K562 (cell line): ENCODE measurements at regions not wholly inside any gene's neighbourhood (a gene's known extent, or its start where the extent isn't known, plus 50 kb on each side); places are given as distances from the start of the nearest gene placed in this dataset.

Experiments used
- ATAC-seq: fragments of 200-7000 bp; cut with Tn5 transposase; 3 replicates; pipeline ENCODE4 v1.9.1; 2020; ENCODE audit warnings: moderate library complexity
- BruUV-seq: library from RNA; stranded (reverse); fragments of 400-500 nt; replicated peaks from 2 replicates; lab custom pipeline; 2021; lab: Mats Ljungman, UMichigan
- CTCF ChIA-PET: fragments of 300-600 bp; formaldehyde crosslinking; extraction: SDS; loops from one replicate; lab custom pipeline; 2021; ENCODE audit warnings: low intra/inter-chr PET ratio; lab: Yijun Ruan, JAX
- POLR2A ChIA-PET: fragments of 300-600, 350-650 bp; sonication (Branson Sonifier 250); formaldehyde crosslinking; extraction: SDS; loops from one replicate; lab custom pipeline; 2021; ENCODE audit warnings: antibody characterized with exemption, inconsistent platforms; lab: Yijun Ruan, JAX
- DNase-seq, 4 experiments: peaks; one replicate each; pipeline versions ENCODE4 v3.0.0 to v3.0.0-alpha.2; 2011 to 2018; ENCODE audit warnings: low spot score in 3 of 4, mixed read lengths in 3 of 4; ENCODE audit errors: extremely low read depth in 1 of 4
- FAIRE-seq: peaks from 2 replicates; lab custom pipeline; 2011; peaks lifted over from hg19 to GRCh38; lab: Jason Lieb, UNC
- H2AFZ ChIP-seq: 2 replicates; pipeline ENCODE4 v1.6.0; 2011; ENCODE audit warnings: low read depth, low read length, control low read depth, inconsistent platforms
- H3K27ac ChIP-seq: fragments of 200-600 bp; 3 replicates; pipeline ENCODE4 v1.8.0; 2011; ENCODE audit warnings: low read depth, mild to moderate bottlenecking, control low read depth, inconsistent platforms, low read length, moderate library complexity, mixed read lengths; ENCODE audit errors: extremely low read depth
- H3K27me3 ChIP-seq, 2 experiments: fragments of 300-600 bp in 1 of 2; 2 replicates in 1 of 2; 3 replicates in 1 of 2; pipeline versions ENCODE4 v1.6.0 to v1.8.0; 2011; ENCODE audit warnings: inconsistent platforms in 2 of 2, low read length in 2 of 2, mild to moderate bottlenecking in 1 of 2, mixed read lengths in 1 of 2, moderate library complexity in 1 of 2; ENCODE audit not compliant: control insufficient read depth in 2 of 2, insufficient read depth in 2 of 2
- H3K36me3 ChIP-seq: fragments of 300-600 bp; 3 replicates; pipeline ENCODE4 v1.8.0; 2011; ENCODE audit warnings: mild to moderate bottlenecking, low read length, inconsistent platforms; ENCODE audit not compliant: control insufficient read depth, insufficient read depth
- H3K4me1 ChIP-seq, 2 experiments: fragments of 200-600 bp in 1 of 2; replicated peaks in 1 of 2; 2 replicates in 1 of 2; 3 replicates in 1 of 2; pipeline versions ENCODE4 v1.5.1 to v1.8.0; 2011; ENCODE audit warnings: inconsistent platforms in 2 of 2, low read length in 2 of 2, mild to moderate bottlenecking in 1 of 2, mixed read lengths in 1 of 2, moderate library complexity in 1 of 2; ENCODE audit not compliant: control insufficient read depth in 2 of 2, insufficient read depth in 2 of 2
- H3K4me2 ChIP-seq: 2 replicates; pipeline ENCODE4 v1.6.1; 2011; ENCODE audit warnings: low read length, control low read depth, inconsistent platforms, mixed read lengths; ENCODE audit not compliant: insufficient read depth
- H3K4me3 ChIP-seq: fragments of 200-600 bp; sonication (generic), shearing (Covaris generic); 2 replicates; pipeline ENCODE4 v1.5.1; 2016; ENCODE audit warnings: control low read depth, inconsistent platforms
- H3K79me2 ChIP-seq: fragments of 200-600 bp; 3 replicates; pipeline ENCODE4 v1.8.0; 2011; ENCODE audit warnings: low read length, inconsistent platforms; ENCODE audit not compliant: control insufficient read depth, insufficient read depth
- H3K9ac ChIP-seq, 2 experiments: 2 replicates each; pipeline versions ENCODE4 v1.6.0 to v1.6.1; 2011; ENCODE audit warnings: low read depth in 2 of 2, low read length in 2 of 2, control low read depth in 1 of 2, inconsistent platforms in 1 of 2, mild to moderate bottlenecking in 1 of 2, mixed read lengths in 1 of 2; ENCODE audit not compliant: insufficient read depth in 1 of 2
- H3K9me1 ChIP-seq: one replicate; pipeline ENCODE4 v1.6.0; 2011; ENCODE audit warnings: inconsistent platforms, mild to moderate bottlenecking, low read length, moderate library complexity; ENCODE audit not compliant: control insufficient read depth, insufficient read depth
- H3K9me3 ChIP-seq: replicated peaks from 2 replicates; pipeline ENCODE4 v1.5.1; 2011; ENCODE audit warnings: low read depth, low read length, inconsistent platforms; ENCODE audit not compliant: control insufficient read depth, insufficient read depth
- H4K20me1 ChIP-seq: replicated peaks from 2 replicates; pipeline ENCODE4 v1.6.1; 2011; ENCODE audit warnings: low read length, inconsistent platforms, mixed read lengths; ENCODE audit not compliant: control insufficient read depth, insufficient read depth
- TARDBP ChIP-seq: fragments of 450-650 bp; IDR thresholded peaks from 2 replicates; pipeline ENCODE4 v1.6.1; 2016
- ZNF609 ChIP-seq: sonication (generic); formaldehyde crosslinking; IDR thresholded peaks from 2 replicates; pipeline ENCODE4 v1.8.1; 2023; ENCODE audit warnings: missing genetic modification reagents, mild to moderate bottlenecking, borderline replicate concordance
- WGBS: fragments of 100-300 bp; shearing (Covaris generic); methylation state at CpG from one replicate; pipeline ENCODE4 v1.1.6; 2016; ENCODE audit warnings: low coverage, mixed read lengths; ENCODE audit not compliant: insufficient coverage; ENCODE audit errors: missing lambda C conversion rate; 5-methylcytosine and 5-hydroxymethylcytosine counted together
- in situ Hi-C: fragments of 300-500 bp; cut with MboI; formaldehyde crosslinking; loops from 4 replicates; pipeline ENCODE4 v1.15.0; 2018; ENCODE audit warnings: inconsistent platforms, mixed read lengths
- intact Hi-C: fragments of 100-400 bp; cut with micrococcal nuclease; formaldehyde crosslinking; loops from 2 replicates; pipeline ENCODE4 v1.14.2; 2022

DNA sequence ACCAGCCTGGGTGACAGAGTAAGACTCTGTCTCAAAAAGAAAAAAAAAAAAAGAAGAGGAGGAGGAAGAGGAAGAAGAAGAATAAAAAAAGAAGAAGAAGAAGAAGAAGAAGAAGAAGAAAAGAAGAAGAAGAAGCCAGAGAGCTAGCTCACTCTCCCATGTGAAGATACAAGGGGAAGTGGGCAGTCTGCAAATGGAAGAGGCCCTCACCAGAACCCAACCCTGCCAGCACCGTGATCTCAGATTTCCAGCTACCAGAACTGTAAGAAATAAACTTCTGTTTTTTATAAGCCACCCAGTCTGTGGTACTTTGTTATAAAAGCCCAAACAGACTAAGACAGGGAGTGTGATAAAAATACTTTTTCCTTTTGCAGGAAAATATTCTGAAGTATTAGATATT, 130.7 kb downstream of the ETNK1 start:
- Histone ChIP-seq H3K9me3 (no peaks in the 10 kb centered on the region), H3K4me2 (no peak overlapping the region), H3K4me3 (no peak overlapping the region), H3K4me1 (no peaks in the 10 kb centered on the region), H3K9ac (no peak overlapping the region), H4K20me1 (no peaks in the 10 kb centered on the region), H3K36me3 (no peaks in the 10 kb centered on the region), H3K27ac (no peak overlapping the region), H3K9me1 (no peaks in the 10 kb centered on the region), H3K79me2 (no peaks in the 10 kb centered on the region), H2AFZ (no peak overlapping the region), H3K27me3 (no peaks in the 10 kb centered on the region)
- 0% methylated on average over 1 of the region's 1 CpG for WGBS
- intact Hi-C loops (no loop called here), in situ Hi-C loops (no loop called here)
- TF ChIP-seq TARDBP (no peak), ZNF609 (CRISPR knock-in tag) (no peak)
- FAIRE-seq (no peak), ATAC-seq (no peak), DNase-seq (no peak)
- no TSS peak for BruUV-seq
- ChIA-PET CTCF (no interaction called here), POLR2A (no interaction called here)
